ENCODE measurements at regions not wholly inside any gene's neighbourhood (a gene's known extent, or its start where the extent isn't known, plus 50 kb on each side); places are given as distances from the start of the nearest gene placed in this dataset.

- no peak for TF ChIP-seq ZFX (IDR thresholded peaks at IDR 0.05)
- TF ChIP-seq CTCF (conservative IDR thresholded peaks at IDR 0.05) = no peak
These were observed 124.5 kb downstream of the CXCL12 start for GRCh38 chr10:44260286-44260928.
